HG02870 (cell line): ENCODE measurements at regions not wholly inside any gene's neighbourhood (a gene's known extent, or its start where the extent isn't known, plus 50 kb on each side); places are given as distances from the start of the nearest gene placed in this dataset.

Experiments
- ATAC-seq: cut with Tn5 transposase; IDR thresholded peaks from one replicate; pipeline ENCODE4 v1.9.1; 2021; ENCODE audit warnings: mild to moderate bottlenecking, moderate library complexity; ENCODE audit not compliant: unreplicated experiment

DNA sequence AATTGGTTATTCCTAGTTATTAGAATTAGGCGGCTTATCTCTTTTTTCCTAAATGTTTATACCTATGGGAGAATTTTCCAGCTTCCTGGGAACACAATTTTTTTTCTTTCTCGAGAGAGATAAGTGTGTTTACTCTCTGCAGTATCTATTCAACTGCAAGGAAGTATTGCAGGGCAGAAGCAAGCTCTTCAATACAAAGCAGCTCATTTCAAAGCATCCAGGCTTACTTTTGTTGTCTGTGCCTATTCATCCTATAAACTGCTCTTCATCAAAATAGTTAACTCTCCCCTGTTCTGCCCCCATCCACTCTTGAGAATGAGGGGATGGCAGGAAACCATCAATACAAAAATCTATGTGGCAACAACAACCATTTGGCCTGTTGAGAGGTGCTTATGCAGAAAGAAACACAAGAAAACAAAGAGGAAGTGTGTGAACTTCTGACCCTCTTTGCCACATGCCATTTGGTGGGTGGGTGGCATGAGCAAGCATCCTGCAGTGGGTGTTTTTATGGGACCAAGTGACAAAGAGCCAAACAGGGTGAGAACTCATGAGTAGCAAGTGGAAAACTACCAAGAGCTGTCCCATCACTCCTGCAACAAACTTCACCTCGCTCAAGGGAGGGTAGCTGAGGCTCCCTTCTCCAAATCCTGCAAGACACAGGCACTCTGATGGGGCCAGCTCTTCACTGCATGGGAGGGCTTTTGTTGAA, 50.6 kb upstream of the MRPS6 start:
- ATAC-seq: no peak

DNA sequence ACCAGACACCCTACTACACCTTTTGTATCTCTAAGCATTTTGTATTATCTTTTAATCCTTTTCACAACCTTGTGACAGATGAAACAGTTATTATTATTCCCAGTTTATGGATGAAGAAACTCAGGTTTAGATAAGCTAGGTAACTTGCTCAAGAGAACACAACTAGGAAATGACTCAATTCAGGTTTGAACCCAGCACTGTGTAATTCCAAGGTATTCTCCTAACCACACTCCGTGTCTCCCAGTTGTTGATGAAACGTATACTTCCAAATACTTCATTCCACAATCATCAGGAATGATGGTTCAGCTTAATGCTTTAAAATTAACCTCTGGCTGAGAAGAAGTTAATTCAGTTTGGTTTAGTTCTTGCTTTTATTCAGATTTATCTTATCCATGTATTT, 51.7 kb upstream of the MRPS6 start:
- no peak for ATAC-seq

DNA sequence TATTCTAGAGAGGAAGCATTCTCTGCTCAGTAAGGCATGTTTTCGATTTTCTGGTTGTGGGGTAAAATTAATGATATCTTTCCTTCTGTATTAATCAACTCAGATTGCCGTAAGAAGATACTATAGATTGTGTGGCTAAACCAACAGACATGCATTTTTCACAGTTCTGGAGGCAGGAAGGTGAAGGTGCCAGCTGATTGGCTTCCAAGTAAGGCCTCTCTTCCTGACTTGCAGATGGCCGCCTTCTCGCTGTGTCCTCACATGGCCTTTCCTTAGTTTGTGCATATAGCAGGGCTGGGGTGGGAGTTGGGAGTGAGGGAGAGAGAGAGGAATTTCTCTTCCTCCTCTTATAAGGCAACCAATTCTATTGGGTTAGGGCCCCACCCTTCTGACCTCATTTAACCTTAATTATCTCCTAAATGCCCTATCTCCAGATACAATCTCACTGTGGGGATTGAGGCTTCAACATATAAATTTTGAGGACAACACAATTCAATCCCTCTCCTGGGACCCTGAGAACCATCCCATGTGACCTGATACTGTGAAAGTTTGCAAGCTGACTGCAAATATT, 52.3 kb upstream of the MRPS6 start:
- no peak for ATAC-seq

DNA sequence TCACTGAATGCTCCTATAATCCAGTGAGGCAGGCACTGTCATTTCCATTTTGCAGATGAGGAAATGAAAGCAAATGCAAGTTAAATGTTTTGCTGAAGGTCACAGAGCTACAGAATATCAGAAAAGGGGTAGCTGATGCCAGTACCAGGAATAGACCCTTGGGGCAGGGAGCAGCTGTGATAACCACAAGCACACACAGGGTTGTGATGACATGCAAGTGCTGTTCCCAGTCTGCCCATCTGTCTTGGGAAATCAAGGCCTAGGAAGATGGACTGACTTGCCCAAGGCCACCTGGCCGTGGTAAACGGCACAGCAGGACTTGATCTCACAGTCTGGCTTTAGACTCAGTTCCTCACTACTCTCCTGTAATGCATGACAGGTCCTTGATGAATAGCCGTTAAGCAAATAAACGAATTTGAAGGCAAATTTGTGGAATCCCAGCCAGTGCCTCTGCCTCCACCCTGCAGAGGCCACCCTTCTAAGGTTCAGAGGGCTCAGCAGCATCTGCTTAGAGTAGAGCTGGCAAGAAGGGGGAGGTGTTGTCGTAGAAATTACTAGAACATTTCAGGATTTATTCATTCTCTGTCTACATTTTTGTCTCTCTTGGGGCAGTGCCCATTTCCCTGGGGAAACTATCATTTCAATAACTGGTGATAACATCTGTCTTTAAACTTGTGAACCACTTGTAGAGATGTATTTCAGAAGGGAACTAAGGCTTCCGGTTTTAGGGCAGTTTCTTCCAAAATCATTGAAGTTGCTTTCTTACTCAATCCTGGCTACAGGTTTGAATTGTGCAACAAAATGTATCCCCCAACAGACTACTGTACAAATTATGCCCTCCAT, 53.2 kb upstream of the MRPS6 start:
- no peak for ATAC-seq

DNA sequence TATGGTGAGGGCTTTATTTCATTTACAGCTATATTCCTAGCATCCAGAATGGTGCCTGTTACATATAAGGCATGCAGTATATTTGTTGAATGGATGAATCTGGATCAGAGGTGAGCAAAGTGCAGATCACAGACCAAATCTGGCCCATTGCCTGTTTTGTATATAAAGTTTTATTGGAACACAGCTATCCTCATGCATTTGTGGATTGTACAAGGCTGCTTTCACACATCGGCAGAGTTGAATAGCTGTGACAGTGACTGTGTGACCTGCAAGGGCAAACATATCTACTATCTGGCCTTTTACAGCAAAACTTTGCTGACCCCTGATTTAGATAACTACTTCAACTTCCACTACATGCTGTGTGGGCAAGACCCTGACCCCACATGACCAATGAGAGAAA, 54.0 kb upstream of the MRPS6 start:
- ATAC-seq: no peak

DNA sequence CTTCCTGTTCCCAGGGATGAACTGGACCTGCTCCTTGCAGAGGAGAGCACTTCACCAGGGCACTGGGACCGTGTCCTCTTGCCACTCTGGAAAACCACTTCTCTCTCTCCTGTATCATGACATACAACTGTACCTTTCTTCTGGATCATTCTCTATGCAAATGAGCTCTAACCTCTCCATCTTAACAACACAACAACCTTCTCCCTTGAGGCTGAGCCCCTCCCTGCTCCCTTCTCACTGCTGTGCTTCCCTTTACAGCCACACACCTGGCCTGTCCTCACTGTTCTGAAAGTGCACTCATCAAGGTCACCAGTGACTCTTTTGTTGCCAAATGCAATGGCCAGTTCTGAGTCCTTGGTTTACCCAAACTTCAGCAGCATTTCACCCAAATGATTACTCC, 54.5 kb upstream of the MRPS6 start:
- no peak for ATAC-seq

DNA sequence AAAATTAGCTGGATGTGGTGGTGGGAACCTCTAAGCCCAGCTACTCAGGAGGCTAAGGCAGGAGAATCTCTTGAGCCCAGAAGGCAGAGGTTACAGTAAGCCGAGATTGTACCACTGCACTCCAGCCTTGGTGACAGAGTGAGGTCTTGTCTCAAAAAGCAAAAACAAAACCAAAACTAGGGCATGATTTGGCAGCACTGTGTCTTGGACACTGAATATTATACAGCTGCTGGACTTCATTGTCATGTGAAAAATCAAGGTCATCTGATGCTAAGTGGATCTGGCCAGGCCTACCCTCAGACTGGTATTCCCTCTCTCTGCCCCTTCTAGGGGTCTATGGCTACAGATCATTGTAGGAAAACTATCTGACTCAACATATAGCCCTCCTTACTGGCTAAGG, 55.2 kb upstream of the MRPS6 start:
- no peak for ATAC-seq

DNA sequence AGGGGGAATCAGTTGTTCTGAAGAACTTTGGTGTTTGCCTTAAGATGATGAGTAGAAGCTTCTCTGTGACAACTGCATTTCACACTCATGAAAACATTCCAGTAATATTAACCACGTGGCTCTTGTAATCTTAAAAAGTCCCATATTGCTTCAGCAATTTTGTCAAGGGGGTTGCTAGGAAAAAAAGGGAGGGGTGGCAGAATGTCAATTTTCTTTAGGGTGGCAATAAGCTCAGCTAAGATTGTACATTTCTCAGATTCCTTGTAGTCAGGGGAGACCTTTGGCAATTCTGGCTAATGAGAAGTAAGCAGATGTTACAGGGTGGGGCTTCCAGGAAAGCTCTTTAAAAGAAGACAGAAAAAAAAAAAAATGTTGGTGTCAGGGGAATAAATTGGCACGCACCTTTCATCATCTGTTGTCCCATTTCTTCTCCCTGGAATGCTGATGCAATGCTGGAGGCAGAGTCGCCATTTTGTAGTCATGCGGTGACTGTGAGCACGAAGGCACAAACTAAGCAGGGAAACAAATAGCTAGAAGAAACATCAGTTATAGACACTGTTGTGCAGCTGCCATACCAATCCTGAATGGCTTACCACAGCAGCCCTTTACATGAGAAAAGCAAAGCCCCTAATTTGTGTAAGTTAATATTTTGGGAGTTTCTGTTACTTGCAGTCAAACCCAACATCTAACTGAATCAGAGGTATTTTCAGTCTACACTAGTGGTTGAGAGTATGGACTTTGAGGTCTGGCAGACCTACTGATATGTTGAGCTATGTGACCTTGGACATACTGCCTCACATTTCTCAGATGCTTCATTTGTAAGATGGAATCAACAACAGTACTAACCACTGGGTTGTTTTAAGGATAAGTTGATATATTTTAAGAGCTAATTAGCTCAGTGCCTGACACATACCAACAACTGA, 56.1 kb upstream of the MRPS6 start:
- peak; percentile 40 for ATAC-seq

DNA sequence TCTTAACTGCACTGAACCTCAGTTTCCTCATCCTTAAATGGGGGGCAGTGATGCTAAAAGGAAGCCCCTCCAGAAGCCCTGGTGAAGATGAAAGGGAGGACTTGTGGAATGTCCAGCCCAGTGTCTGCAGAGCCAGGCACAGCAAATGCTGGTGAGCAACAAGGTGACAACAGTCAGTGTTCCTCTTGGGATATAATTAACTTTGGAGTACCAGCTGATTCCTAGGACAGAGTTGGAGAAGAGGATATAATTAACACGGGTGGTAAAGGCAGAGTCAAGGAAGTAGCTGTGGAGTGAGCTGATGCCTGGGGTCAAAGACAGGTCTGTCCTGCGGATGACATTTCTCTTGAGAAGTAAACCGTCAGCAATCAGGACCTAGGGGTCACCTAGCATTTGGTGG, 60.7 kb upstream of the MRPS6 start:
- no peak for ATAC-seq

DNA sequence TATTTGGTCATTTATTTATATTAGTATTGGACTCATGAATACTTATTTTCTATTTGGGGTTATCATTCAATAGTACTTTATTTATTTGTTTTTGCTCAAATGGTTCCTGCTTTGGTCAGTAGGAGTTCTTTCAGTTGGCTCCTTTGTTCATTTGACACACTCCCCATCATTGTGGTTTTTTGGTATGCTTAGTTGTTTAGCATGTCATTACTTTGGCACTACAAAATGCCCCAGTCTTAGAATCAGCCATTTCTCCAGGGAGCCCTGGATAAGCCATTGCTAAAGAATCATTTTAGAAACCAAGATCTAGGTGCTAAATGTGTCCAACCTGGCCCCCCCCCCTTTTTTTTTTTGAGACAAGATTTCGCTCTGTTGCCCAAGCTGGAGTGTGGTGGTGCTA, 61.7 kb upstream of the MRPS6 start:
- no peak for ATAC-seq

DNA sequence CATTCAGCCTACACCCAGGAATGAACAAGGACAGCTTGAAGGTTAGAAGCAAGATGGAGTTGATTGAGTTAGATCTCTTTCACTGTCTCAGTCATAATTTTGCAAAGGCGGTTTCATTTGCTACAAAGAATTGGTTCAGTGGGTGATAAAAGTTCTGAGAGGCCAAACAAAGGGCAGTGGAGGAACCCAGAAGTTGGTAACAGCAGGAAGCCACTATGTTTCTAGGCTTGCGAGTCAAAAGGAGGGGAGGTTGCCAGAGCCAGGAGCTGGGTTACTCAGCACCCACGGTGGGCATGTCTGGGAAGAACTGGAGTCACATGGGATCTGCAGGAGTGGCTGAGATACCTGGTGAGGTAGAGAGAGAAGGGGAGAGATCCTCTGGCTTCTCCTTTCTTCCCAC, 64.2 kb upstream of the MRPS6 start:
- no peak for ATAC-seq

DNA sequence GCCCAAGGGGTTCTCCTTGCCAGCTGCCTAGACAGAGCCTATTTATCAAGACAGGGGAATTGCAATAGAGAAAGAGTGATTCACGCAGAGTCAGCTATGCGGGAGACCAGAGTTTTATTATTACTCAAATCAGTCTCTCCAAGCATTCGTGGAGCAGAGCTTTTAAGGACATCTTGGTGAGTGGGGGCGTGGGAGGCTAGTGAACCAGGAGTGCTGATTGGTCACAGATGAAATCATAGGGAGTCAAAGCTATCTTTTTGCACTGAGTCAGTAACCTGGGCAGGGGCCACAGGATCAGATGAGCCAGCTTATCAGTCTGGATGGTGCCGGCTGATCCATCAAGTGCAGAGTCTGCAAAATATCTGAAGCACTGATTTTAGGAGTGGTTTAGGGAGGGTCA, 64.8 kb upstream of the MRPS6 start:
- ATAC-seq: no peak

DNA sequence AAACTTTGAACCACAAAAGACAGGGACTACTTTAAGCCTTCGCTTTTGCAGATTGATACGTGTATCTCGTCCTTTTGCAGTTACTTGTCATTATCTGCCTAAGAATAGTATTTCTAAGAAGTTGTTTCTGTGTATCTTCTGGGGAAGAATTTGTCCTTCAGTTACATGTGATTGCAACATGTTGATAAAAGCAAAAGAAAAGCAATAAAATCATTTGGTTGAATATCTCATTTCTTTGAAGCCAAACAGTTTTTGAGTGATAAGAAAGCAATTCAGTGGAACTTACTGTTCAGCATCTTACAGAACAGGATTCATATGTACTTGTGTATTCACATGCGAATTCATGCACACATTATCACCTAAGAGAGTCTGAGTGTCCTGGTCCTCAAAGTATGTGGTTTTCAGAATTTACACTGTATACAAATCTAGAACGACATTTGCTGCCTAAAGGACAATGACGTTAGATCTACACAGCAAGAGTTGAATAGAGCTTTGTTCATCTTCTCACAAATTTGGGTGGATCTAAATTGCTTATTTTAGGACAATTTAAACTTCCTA, 66.7 kb upstream of the MRPS6 start:
- no peak for ATAC-seq

DNA sequence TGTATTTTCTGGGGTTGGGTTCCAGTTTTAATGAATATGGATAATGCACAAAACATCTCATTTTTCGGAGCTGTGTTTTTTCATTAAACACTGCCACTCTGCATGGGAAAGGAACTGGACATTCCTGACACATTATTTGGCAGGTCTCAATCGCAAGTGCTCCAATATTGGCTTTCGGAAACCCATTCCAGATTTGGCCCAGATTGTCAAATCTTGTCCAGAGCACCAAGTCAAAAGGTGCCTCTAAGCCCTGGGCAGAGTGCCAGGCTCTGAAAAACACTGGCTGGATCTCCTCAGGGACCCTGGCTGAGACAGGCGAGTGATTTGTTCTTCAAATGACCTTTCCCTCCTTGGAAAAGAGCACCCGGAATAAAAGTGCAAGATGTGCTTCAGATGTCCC, 68.4 kb upstream of the MRPS6 start:
- ATAC-seq: no peak

DNA sequence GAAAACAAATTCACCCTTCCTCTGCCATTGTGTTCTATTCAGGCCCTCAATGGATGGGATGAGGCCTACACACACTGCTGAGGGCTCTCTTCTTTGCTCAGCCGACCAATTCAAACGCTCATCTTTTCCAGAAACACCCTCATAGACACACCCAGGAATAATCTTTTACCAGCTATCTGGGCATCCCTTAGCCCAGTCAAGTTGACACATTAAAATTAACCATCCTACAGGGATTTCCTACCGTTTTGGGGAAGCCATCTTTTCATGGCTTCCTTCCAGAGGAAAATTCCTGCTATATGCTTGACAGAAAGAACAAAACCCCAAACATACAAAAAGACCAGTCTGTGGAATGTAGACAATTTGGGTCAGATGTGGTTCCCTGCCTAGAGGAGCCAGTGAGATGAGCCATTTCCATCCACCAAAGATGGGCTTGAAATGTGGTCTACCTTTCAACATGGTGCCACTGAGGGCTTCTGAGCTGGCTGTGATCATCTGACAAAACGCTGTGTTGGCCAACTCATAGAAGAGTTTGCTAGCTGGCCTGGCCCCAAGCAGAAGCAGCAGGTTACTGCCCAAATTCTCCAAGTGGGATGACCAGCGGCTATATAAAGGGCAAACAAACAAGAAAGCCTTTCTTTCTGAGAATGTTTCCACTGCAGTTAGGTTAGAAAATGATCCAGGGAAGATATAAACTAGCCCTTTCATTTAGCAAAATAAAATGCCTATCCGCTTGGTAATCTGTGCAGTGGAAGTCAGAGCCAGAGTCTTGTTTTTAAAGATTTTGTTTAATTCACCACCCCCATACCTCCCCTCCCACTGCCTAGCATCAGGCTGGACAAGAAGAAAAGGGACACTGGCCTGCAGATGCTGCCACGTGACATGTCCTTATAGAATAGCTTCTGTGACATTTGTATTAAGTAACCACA, 69.1 kb upstream of the MRPS6 start:
- no peak for ATAC-seq

DNA sequence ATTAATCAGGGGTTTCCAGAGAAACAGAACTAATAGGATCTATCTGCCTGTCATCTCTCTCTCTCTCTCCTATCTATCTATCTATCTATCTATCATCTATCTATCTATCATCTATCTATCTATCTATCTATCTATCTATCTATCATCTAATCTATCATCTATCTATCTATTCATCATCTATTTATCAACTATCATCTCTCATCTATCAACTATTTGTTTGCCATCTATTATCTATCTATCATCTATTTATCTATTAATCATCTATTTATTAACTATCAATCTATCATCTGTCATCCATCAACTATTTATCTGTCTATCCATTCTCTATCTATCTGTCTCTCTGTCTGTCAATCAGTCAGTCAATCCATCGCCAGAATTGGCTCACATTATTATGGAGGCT, 70.0 kb upstream of the MRPS6 start:
- ATAC-seq: no peak

DNA sequence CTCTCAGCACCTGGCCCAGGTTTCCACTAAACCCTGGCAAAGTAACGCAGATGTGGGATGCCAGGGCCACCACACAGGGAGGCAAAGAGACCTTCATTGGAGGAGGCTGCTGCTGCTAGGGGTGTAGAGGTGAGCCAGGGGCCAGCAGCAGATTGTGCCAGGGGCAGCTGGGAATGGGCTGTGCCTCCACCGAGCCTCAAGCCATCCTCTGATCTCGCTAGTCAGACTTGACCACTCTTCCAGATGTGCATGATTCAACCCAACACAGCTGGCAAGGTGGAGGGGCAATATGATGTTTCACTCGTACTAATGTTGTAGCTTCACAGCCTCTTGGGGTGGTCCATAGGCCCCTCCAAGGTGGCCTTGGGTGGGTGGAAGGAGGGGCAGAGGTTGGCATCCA, 73.0 kb upstream of the MRPS6 start:
- ATAC-seq: no peak

DNA sequence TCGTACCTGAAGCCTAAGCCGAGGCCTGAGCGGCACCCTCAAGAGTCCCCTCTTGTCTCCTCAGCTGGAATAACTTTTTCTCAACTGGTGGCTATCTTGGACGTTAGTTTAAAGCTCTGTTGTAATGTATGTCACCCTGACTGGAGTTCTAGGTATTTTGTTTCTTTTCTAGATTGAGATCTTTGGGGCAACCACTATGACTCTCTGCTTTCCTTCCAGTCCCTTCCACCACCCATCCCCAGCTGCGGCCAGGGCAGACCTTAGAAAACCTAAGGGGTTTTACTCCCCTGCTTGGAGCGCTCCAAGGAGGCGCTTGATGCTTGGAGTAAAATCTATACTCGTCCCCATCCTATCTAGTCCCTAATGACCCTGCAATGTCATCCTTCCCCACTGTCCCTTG, 74.6 kb upstream of the MRPS6 start:
- ATAC-seq: no peak

DNA sequence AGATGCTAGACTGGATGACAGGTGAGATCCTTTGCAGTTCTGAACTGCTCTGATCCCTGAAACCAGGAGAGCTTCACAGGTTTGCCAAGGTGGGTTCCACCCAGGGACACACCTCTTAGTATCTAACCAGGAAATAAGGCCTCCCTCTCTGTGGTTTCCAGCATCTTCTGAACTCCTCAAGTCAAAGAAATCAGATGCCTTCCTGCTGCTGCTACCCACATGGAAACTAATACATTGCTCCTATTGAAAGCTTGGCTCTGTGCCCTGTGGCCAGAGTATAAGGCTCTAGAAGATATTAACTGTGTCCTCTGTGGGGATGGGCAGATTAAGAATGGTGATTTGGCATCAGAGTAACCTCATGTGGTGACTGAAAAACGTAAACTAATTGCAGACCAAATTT, 75.0 kb upstream of the MRPS6 start:
- ATAC-seq: no peak

DNA sequence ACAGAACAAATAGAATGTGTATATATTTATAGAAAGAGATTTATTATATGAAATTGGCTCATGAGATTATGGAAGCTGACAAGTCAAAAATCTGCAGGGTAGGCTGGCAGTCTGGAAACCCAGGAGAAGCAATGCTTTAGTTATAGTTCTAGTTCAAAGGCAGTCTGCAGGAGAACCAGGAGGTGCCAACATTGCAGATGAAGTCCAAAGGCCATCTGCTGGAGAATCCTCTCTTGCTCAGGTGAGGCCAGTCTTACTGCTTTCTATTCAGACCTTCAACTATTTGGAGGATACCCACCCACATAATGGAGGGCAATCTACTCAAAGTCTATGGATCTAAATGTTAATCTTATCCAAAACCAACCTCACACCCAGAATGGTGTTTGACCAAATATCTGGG, 75.9 kb upstream of the MRPS6 start:
- ATAC-seq: no peak
